ENCODE measurements at regions not wholly inside any gene's neighbourhood (a gene's known extent, or its start where the extent isn't known, plus 50 kb on each side); places are given as distances from the start of the nearest gene placed in this dataset.

GRCh38 chr1:88194542-88194941 is 489.5 kb upstream of the PKN2 start:
- Histone ChIP-seq H3K9me2 (replicated peaks; ENCODE audit: low read length) (no peaks in the 10 kb centered on the region), H3K79me2 (ENCODE audit: low read length) (no peaks in the 10 kb centered on the region), H3K27me3 (ENCODE audit: low read length) (no peaks in the 10 kb centered on the region), H2AFZ (ENCODE audit: low read length) (no peak overlapping the region), H3K9me3 (ENCODE audit: low read length) (no peaks in the 10 kb centered on the region), H3K9ac (ENCODE audit: low read length) (no peak overlapping the region), H3K36me3 (ENCODE audit: low read depth, low read length) (no peaks in the 10 kb centered on the region), H3K4me2 (ENCODE audit: low read length) (no peak overlapping the region), H3K4me1 (ENCODE audit: insufficient read depth, low read length) (peaks cover 7% of the 10 kb centered on the region; the same call in 1 of the 2 replicates), H3K27ac (ENCODE audit: low read length) (no peak overlapping the region), H3K4me3 (ENCODE audit: low read length) (no peak overlapping the region), H3F3A (ENCODE audit: low read length, unreplicated experiment) (no peaks in the 10 kb centered on the region), H4K20me1 (ENCODE audit: low read length) (no peaks in the 10 kb centered on the region)
- ATAC-seq (no peak), DNase-seq (no peak)
- intact Hi-C loops (cut with micrococcal nuclease): no loop called here
- ChIA-PET CTCF (no interaction called here), POLR2A (ENCODE audit: unreplicated experiment) (interaction anchor here (0.6 kb wide), 1 partner anchor 441 kb away, joined by 3 read pairs; no protein-coding TSS in a partner anchor)
- TF ChIP-seq CTCF (conservative IDR thresholded peaks at IDR 0.05; ENCODE audit: low read depth, low read length) (no peak), EZH2phosphoT487 (IDR thresholded peaks at IDR 0.05; ENCODE audit: borderline replicate concordance, low read length) (no peak), EZH2 (IDR thresholded peaks at IDR 0.05; ENCODE audit: low read length, unreplicated experiment) (no peak)
- BruUV-seq (replicated peaks): no TSS peak

GRCh38 chr1:88200545-88200944 is 483.5 kb upstream of the PKN2 start:
- no peaks in the 10 kb centered on the region for H3K9me2 ChIP-seq (replicated peaks; ENCODE audit: low read length)

More at GRCh38 chr1:88200545-88200944, 483.5 kb upstream of the PKN2 start:
- CTCF ChIA-PET: no interaction called here
- no TSS peak for BruUV-seq (replicated peaks)
- no peaks in the 10 kb centered on the region for H3K4me1 ChIP-seq (ENCODE audit: insufficient read depth, low read length)
- no peak overlapping the region for H3K27ac ChIP-seq (ENCODE audit: low read length)
- no peak overlapping the region for H2AFZ ChIP-seq (ENCODE audit: low read length)
- H3K79me2 ChIP-seq (ENCODE audit: low read length): no peaks in the 10 kb centered on the region
- H3K9me3 ChIP-seq (ENCODE audit: low read length): no peaks in the 10 kb centered on the region
- H3K27me3 ChIP-seq (ENCODE audit: low read length): no peaks in the 10 kb centered on the region
- no peak overlapping the region for H3K4me3 ChIP-seq (ENCODE audit: low read length)
- no peaks in the 10 kb centered on the region for H3K36me3 ChIP-seq (ENCODE audit: low read depth, low read length)
- no peak for TF ChIP-seq EZH2phosphoT487 (IDR thresholded peaks at IDR 0.05; ENCODE audit: borderline replicate concordance, low read length)
- TF ChIP-seq CTCF (conservative IDR thresholded peaks at IDR 0.05; ENCODE audit: low read depth, low read length): no peak
- TF ChIP-seq EZH2 (IDR thresholded peaks at IDR 0.05; ENCODE audit: low read length, unreplicated experiment): no peak
- no peak overlapping the region for H3K4me2 ChIP-seq (ENCODE audit: low read length)
- intact Hi-C loops (cut with micrococcal nuclease): no loop called here
- POLR2A ChIA-PET (ENCODE audit: unreplicated experiment): no interaction called here
- no peak for ATAC-seq
- H3F3A ChIP-seq (ENCODE audit: low read length, unreplicated experiment): no peaks in the 10 kb centered on the region
- H3K9ac ChIP-seq (ENCODE audit: low read length): no peak overlapping the region
- H4K20me1 ChIP-seq (ENCODE audit: low read length): no peaks in the 10 kb centered on the region
- no peak for DNase-seq

All from PC-3 (cell line).